ENCODE measurements at regions not wholly inside any gene's neighbourhood (a gene's known extent, or its start where the extent isn't known, plus 50 kb on each side); places are given as distances from the start of the nearest gene placed in this dataset.

- FAIRE-seq: no peak
These were observed 912.8 kb downstream of the GALC start for GRCh38 chr14:87080146-87080545.

GRCh38 chr14:87079416-87079815 lies 913.6 kb downstream of the GALC start:
- FAIRE-seq: no peak

- no peak for FAIRE-seq
These were observed 916.1 kb downstream of the GALC start for GRCh38 chr14:87076922-87077321.

DNA sequence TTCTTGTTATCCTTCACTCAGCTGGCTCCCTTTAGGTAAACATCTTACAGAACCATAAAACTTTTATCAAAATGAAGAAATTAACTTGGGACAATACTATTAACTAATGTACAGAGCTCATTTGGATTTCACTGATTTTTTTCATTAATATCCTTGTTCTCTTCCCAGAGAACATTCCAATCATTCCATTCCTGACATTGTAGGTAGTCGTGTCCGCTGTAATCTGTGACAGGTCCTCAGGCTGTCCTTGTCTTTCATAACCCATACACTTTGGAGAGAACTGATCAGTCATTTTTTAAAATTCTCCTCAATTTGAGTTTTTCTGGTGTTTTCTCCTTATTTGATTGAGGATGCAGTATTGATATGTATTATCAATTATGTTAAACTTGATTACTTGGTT lies 916.8 kb downstream of the GALC start:
- no peak for FAIRE-seq

DNA sequence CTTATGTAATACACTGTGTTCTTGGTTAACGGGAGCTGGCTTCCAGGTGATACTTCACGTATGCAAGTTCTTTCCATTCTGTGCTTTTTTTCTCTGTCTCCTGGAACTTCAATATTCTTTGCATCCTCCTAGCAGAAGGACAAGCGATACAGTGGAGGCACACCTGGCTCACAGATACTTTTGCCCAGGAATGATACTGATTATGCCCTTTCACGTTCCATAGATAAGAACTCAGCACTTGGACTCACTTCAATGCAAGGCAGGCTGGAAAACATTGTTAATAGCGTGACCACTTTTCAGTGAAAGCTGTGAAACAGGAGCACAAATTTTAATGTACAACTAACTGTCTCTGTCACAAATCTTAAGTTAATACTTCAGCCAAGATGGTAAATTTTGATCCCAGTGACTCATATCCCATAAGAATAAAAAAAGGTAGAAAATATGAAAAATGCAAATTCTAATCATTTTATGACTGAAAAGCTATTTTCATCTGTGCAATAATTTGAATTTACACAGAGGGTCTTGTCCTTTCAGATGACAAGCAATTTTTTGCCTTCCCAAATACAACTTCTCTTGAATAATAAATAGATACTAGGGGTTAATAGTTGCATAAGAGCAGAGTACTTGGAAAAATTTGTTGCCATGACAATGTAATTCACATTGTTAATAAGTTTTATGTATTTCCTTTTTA lies 919.0 kb downstream of the GALC start:
- FAIRE-seq: no peak

GRCh38 chr14:87067591-87067990 lies 925.4 kb downstream of the GALC start:
- FAIRE-seq: no peak

DNA sequence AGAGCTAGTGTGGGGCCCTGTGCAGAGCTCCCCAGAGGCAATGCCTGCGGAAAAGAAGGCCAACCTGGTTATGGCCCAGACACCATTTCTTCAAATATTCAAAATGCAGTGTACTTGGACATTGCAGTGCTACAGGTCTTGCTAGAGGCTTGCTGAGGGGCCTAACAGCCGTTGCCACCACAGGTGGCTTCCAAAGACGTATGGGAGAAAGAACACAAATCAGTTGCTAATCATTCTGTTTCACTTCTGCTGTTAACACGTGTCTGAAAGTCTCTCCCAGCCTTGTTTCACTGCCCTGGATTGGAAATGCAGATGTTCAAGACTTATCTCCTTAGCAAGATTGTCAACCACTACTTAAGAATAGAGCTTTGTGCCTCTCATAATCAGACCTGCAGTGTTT lies 925.9 kb downstream of the GALC start:
- FAIRE-seq: no peak

DNA sequence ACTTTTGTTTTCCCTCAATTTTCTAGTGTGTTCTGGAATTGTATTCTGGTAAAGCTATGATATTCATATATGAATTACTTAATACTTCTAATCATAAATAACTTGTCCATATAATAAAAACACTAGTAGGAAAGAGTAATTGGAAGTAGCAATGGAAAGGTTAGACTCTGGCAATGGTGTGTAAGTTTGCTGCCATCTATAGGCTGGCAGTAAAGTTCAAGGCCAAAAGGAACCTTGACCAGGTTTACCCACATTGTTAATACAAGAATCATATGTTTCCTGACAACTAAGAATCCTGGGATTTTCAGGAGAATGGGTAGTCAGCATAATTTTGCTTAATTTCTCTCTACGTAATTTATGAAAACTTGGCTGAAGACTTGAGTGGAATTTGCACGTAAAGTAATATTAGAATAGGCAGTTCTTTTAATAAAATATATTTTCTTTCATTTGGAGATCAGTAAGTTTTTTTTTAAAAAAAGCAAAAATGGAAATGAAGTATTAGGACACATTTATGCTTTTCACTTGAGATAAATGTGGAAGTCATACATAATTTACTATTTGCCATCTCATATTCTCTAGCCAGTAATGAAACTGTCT lies 926.7 kb downstream of the GALC start:
- FAIRE-seq: no peak

- no peak for FAIRE-seq
These were observed 927.6 kb downstream of the GALC start for GRCh38 chr14:87065366-87065765.

DNA sequence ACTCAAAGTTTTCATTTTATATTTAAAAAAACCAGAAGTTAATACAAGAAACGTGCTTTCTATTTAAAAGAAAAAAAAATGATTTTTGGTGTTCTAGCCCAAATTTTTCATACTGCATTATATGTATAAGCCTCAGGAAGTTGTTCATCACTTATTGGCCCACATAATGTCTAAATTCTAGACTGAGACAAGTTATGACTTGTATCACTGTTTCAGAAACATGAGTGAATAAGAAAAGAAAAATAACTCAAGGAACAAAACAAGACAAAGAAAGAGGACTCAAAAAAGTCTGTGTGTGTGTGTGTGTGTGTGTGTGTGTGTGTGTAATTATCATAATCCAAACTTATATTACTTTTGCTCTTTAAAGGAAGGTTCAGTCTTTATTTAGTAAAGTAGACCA lies 929.8 kb downstream of the GALC start:
- FAIRE-seq: no peak

- no peak for FAIRE-seq
These were observed 932.6 kb downstream of the GALC start for GRCh38 chr14:87060405-87060804.

DNA sequence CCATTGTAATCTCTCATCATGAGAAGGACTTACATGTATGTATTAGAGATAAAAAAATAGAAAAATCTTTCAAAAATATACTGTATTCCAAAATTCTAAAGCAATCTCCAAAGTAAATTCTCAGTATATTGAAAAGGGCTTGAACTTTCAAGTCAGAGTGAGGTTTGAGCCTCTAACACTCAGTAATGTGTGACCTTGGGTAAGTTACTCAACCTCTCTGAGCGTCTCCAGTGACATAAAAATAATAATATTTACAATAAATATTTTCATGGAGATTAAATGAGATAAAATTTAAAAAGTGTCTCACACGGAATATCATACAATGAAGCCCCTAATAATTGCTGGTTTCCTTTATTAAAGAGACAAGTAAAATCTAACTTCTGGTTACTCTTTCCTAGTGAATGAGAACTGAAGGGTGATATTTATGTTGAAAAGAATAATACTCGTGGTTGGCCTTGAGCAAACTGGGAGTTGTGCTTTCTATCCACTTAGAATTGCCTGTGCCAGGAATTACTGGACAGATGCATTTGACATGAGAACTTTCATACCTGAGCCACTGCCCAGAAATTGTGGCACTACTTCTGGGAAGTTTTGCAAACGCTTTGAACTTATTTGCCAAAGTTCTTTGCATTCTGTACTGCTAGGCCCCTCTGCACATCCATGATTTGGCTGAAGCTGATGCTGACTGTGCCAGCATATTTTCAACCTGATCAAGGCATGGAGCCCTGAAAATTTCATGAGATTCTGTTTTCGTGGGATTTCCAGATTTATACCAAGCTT lies 933.7 kb downstream of the GALC start:
- no peak for FAIRE-seq

GRCh38 chr14:87055007-87055406 lies 938.0 kb downstream of the GALC start:
- FAIRE-seq: no peak

- FAIRE-seq: no peak
These were observed 940.2 kb downstream of the GALC start for GRCh38 chr14:87052646-87053225.

- FAIRE-seq: no peak
These were observed 942.6 kb downstream of the GALC start for GRCh38 chr14:87050421-87050820.

GRCh38 chr14:87049950-87050349 lies 943.0 kb downstream of the GALC start:
- no peak for FAIRE-seq

GRCh38 chr14:87046960-87047359 lies 946.0 kb downstream of the GALC start:
- no peak for FAIRE-seq

DNA sequence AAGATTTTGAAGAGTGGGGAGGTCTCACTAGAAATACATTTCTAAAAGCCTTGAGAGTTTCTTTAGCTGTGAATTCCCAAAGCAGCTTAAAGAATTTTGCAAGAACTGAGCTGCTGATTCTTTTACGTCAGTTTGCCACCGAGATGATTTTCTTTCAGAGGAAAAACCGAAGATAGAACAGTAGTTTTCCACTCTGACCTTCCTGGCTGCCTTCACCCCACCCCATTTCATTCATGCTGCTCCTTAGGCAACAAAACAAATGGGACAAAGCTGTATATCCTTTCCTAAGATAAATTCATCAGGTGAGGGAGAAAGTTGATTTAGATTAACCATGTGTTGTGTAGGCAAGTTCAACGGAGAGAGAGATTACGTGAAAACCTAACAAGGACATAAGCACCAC lies 947.0 kb downstream of the GALC start:
- FAIRE-seq: no peak

GRCh38 chr14:87045246-87045645 lies 947.7 kb downstream of the GALC start:
- no peak for FAIRE-seq

- FAIRE-seq: no peak
These were observed 948.2 kb downstream of the GALC start for GRCh38 chr14:87044807-87045206.

DNA sequence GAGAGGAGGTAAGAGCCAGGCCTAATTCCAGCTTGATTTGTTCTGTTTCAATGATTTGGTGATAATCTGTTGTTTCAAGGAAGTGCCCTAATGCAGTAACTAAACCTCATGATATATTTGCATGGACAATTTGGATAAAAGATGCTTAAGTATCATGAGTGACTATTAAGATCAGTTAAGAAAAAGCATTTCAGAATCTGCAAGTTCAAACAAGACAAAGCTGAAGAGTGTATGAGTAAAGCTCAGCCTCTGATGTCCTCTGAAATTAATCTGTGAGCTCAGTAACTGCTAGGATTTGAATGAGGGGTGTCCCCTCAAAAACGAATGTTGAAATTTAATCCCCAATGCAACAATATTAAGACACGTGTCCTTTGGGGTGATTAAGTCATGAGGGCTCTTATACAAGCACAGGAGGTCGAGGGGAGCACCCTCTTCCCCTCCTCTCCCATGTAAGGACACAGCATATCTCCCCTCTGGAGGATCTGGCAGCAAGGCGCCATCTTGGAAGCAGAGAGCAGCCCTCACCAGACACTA lies 949.2 kb downstream of the GALC start:
- FAIRE-seq: no peak

- FAIRE-seq: no peak
These were observed 950.6 kb downstream of the GALC start for GRCh38 chr14:87042354-87042753.

GRCh38 chr14:87041290-87042020 lies 951.5 kb downstream of the GALC start:
- FAIRE-seq: no peak
